ENCODE measurements at regions not wholly inside any gene's neighbourhood (a gene's known extent, or its start where the extent isn't known, plus 50 kb on each side); places are given as distances from the start of the nearest gene placed in this dataset.

DNA sequence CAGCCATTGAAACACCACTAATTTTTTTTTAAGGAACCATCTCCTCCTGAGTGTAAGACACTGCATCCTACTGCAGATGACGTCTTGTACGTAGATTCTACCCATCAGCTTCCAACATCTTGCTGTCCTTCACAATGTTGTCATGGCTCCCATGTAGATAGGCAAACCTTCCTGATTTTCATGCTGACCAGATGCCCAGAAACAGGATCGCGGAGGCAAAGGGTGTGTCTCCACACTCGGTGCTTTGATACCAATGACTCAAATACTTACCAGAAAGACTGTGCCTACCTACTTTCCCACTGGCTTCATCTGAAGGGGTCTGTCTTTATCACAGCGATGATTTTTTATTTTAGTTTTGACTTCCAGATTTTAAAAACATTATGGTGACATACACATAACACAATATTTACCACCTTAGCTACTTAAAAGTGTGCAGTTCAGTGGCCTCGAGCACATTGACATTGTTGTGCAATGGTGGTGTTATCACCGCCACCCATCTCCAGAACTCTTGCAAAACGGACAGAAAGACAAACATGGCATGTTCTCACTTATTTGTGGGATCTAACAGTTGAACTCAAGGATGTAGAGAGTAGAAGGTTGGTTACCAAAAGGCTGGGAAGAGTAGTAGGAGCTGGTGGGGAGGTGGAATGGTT, 94.0 kb upstream of the PEG3 start:
- TF ChIP-seq, protein P1, sequence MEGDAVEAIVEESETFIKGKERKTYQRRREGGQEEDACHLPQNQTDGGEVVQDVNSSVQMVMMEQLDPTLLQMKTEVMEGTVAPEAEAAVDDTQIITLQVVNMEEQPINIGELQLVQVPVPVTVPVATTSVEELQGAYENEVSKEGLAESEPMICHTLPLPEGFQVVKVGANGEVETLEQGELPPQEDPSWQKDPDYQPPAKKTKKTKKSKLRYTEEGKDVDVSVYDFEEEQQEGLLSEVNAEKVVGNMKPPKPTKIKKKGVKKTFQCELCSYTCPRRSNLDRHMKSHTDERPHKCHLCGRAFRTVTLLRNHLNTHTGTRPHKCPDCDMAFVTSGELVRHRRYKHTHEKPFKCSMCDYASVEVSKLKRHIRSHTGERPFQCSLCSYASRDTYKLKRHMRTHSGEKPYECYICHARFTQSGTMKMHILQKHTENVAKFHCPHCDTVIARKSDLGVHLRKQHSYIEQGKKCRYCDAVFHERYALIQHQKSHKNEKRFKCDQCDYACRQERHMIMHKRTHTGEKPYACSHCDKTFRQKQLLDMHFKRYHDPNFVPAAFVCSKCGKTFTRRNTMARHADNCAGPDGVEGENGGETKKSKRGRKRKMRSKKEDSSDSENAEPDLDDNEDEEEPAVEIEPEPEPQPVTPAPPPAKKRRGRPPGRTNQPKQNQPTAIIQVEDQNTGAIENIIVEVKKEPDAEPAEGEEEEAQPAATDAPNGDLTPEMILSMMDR (conservative IDR thresholded peaks at IDR 0.05 in 1 of 2, IDR thresholded peaks at IDR 0.05 in 1 of 2; ENCODE audit: extremely low read depth in 1 of 2, insufficient read depth in 1 of 2, low read depth in 1 of 2, low read length in 2 of 2) = no peak
- no peak for TF ChIP-seq EZH2 (IDR thresholded peaks at IDR 0.05; ENCODE audit: borderline replicate concordance, low read length)
